ENCODE measurements at regions not wholly inside any gene's neighbourhood (a gene's known extent, or its start where the extent isn't known, plus 50 kb on each side); places are given as distances from the start of the nearest gene placed in this dataset.

DNA sequence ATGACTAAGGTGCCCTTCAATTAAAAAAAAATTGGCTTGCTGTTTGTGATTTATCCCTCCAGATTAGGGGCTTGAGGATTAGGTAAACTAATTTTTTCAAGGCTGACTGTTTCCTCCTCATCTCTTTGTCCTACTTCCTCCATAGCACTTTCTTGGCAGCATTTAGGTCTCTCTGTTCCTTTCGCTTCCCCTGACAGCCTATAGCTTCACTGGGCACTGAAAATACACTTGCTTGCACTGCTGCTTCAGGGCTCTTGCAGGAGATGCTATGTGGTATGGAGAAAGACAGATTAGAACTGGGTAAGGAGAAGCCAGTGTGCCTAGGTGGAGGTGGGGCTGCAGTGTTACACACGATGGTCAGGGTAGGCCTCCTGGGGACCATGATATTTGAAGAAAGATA is 112.3 kb upstream of the SFRP2 start:
- Histone ChIP-seq H3T11ph (ENCODE audit: low read length) (no peak overlapping the region), H2BK12ac (ENCODE audit: insufficient read length, low read depth, low read length) (no peak overlapping the region), H3K79me1 (ENCODE audit: insufficient read depth, low read depth, low read length, poor library complexity, severe bottlenecking) (no peaks in the 10 kb centered on the region), H4K5ac (ENCODE audit: insufficient read length, low read depth, low read length) (no peak overlapping the region), H3K18ac (ENCODE audit: insufficient read length, low read depth, low read length) (no peak overlapping the region), H3K23me2 (ENCODE audit: insufficient read length, low read depth, low read length, poor library complexity, severe bottlenecking) (peaks cover 3% of the 10 kb centered on the region), H2BK20ac (ENCODE audit: low read depth, low read length, poor library complexity, severe bottlenecking) (no peak overlapping the region), H3K23ac (ENCODE audit: insufficient read length, low read depth, low read length) (no peak overlapping the region), H3K79me2 (ENCODE audit: insufficient read depth, low read length) (no peaks in the 10 kb centered on the region), H3K4ac (ENCODE audit: low read depth, low read length) (no peak overlapping the region), H3K4me2 (ENCODE audit: insufficient read depth, insufficient read length, low read length) (no peak overlapping the region), H3K56ac (ENCODE audit: insufficient read length, low read depth, low read length) (no peak overlapping the region), H2AK5ac (ENCODE audit: insufficient read length, low read length) (no peak overlapping the region), H3K27ac (ENCODE audit: insufficient read length, low read depth, low read length) (no peak overlapping the region), H3K4me1 (ENCODE audit: insufficient read depth, low read length) (no peaks in the 10 kb centered on the region), H3K14ac (ENCODE audit: insufficient read depth, low read length) (no peak overlapping the region), H2BK5ac (ENCODE audit: insufficient read length, low read length) (no peak overlapping the region), H3K9me3 (ENCODE audit: control insufficient read depth, low read depth, low read length) (no peaks in the 10 kb centered on the region), H4K20me1 (ENCODE audit: control insufficient read depth, insufficient read depth, insufficient read length) (no peaks in the 10 kb centered on the region), H2AFZ (ENCODE audit: low read length) (no peak overlapping the region), H2BK15ac (ENCODE audit: low read depth, low read length) (no peak overlapping the region), H3K9ac (ENCODE audit: extremely low read depth, insufficient read length, low read length) (no peak overlapping the region), H4K8ac (replicated peaks; ENCODE audit: insufficient read length, low read depth, low read length) (no peak overlapping the region), H2BK120ac (ENCODE audit: low read depth, low read length, poor library complexity, severe bottlenecking) (no peak overlapping the region), H4K91ac (ENCODE audit: insufficient read length, low read depth, low read length) (no peak overlapping the region), H3K27me3 (ENCODE audit: insufficient read depth, low read length) (no peaks in the 10 kb centered on the region)
- no peak overlapping the region for H3K27ac Mint-ChIP-seq
- WGBS (ENCODE audit: extremely low coverage, insufficient read length, low lambda C conversion rate): no CpG with 5 or more reads among the region's 2 CpGs
- H3K27me3 Mint-ChIP-seq (ENCODE audit: low read depth): peaks cover 2% of the 10 kb centered on the region
- H3K9me3 Mint-ChIP-seq: no peaks in the 10 kb centered on the region; a peak in 1 of 5 replicates
- H3K4me1 Mint-ChIP-seq: no peaks in the 10 kb centered on the region
- no peak for TF ChIP-seq CTCF (conservative IDR thresholded peaks at IDR 0.05)
- no peak for DNase-seq
- no peak overlapping the region for H3K4me3 Mint-ChIP-seq
- H3K36me3 Mint-ChIP-seq (ENCODE audit: insufficient read depth in 1 of 3, low read depth in 3 of 3): no peaks in the 10 kb centered on the region; a peak in 1 of 7 replicates

All from H9 (cell line).